Activated CD8-positive, alpha-beta memory T cell treated with anti-CD3 and anti-CD28 coated beads, Interleukin-2, amount 50 U/mL, for 4 hours (primary cell): ENCODE measurements at regions not wholly inside any gene's neighbourhood (a gene's known extent, or its start where the extent isn't known, plus 50 kb on each side); places are given as distances from the start of the nearest gene placed in this dataset.

Experiments used
- DNase-seq: peaks from one replicate; pipeline ENCODE4 v3.0.0-alpha.2; 2020

- no peak for DNase-seq
Measured at GRCh38 chr6:108752733-108753590, 95.3 kb upstream of the ARMC2 start.

- DNase-seq = no peak
Measured at GRCh38 chr6:108755257-108756240, 92.7 kb upstream of the ARMC2 start.

- DNase-seq = no peak
Measured at GRCh38 chr6:108757357-108757756, 90.9 kb upstream of the ARMC2 start.

GRCh38 chr6:108758884-108759283 is 89.3 kb upstream of the ARMC2 start:
- DNase-seq = no peak

- DNase-seq = no peak
Measured at GRCh38 chr6:108760126-108761050, 87.8 kb upstream of the ARMC2 start.

GRCh38 chr6:108762394-108762793 is 85.8 kb upstream of the ARMC2 start:
- no peak for DNase-seq

- no peak for DNase-seq
Measured at GRCh38 chr6:108763931-108764579, 84.2 kb upstream of the ARMC2 start.

GRCh38 chr6:108764580-108764950 is 83.7 kb upstream of the ARMC2 start:
- DNase-seq = no peak

- DNase-seq = no peak
Measured at GRCh38 chr6:108765495-108765894, 82.7 kb upstream of the ARMC2 start.

GRCh38 chr6:108766419-108766818 is 81.8 kb upstream of the ARMC2 start:
- DNase-seq = no peak

GRCh38 chr6:108766886-108767285 is 81.3 kb upstream of the ARMC2 start:
- DNase-seq = no peak

- DNase-seq = no peak
Measured at GRCh38 chr6:108767418-108768165, 80.6 kb upstream of the ARMC2 start.

- DNase-seq = no peak
Measured at GRCh38 chr6:108768166-108768555, 80.1 kb upstream of the ARMC2 start.

GRCh38 chr6:108768792-108769524 is 79.3 kb upstream of the ARMC2 start:
- DNase-seq = no peak

GRCh38 chr6:108771421-108771820 is 76.8 kb upstream of the ARMC2 start:
- DNase-seq = no peak

GRCh38 chr6:108774555-108774954 is 73.7 kb upstream of the ARMC2 start:
- no peak for DNase-seq

- DNase-seq = no peak
Measured at GRCh38 chr6:108777536-108777935, 70.7 kb upstream of the ARMC2 start.

GRCh38 chr6:108778421-108779186 is 69.6 kb upstream of the ARMC2 start:
- DNase-seq = no peak

- DNase-seq = no peak
Measured at GRCh38 chr6:108779536-108780275, 68.5 kb upstream of the ARMC2 start.
